ENCODE measurements at regions not wholly inside any gene's neighbourhood (a gene's known extent, or its start where the extent isn't known, plus 50 kb on each side); places are given as distances from the start of the nearest gene placed in this dataset.
"Not testable (repeated sequence)": the region's sequence is repeated elsewhere in the genome, so short reads cannot be mapped to it uniquely, and the experiment has no call there.

- H3K27ac Mint-ChIP-seq = no peak overlapping the region
- H3K4me1 Mint-ChIP-seq = no peaks in the 10 kb centered on the region
- ATAC-seq (no peak), DNase-seq (no peak)
- no peaks in the 10 kb centered on the region for H3K36me3 Mint-ChIP-seq (ENCODE audit: low read depth)
- no peak overlapping the region for H3K4me3 Mint-ChIP-seq
- H3K27me3 Mint-ChIP-seq = no peaks in the 10 kb centered on the region
- H3K9me3 ChIP-seq (ENCODE audit: control insufficient read depth, low read length, poor library complexity, severe bottlenecking) = no peaks in the 10 kb centered on the region
Observed at GRCh38 chr7:125084196-125084595, 154.6 kb upstream of the POT1 start.

- Mint-ChIP-seq H3K27me3 (no peaks in the 10 kb centered on the region), H3K4me3 (no peak overlapping the region), H3K36me3 (ENCODE audit: low read depth) (no peaks in the 10 kb centered on the region), H3K4me1 (no peaks in the 10 kb centered on the region), H3K27ac (no peak overlapping the region)
- no peak for ATAC-seq
- no peak for DNase-seq
- H3K9me3 ChIP-seq (ENCODE audit: control insufficient read depth, low read length, poor library complexity, severe bottlenecking) = no peaks in the 10 kb centered on the region
Observed at GRCh38 chr7:125074141-125074540, 144.5 kb upstream of the POT1 start.

- no peaks in the 10 kb centered on the region for H3K27me3 Mint-ChIP-seq
- H3K9me3 ChIP-seq (ENCODE audit: control insufficient read depth, low read length, poor library complexity, severe bottlenecking) = no peaks in the 10 kb centered on the region
- ATAC-seq (no peak), DNase-seq (no peak)
- H3K27ac Mint-ChIP-seq = no peak overlapping the region
- H3K4me3 Mint-ChIP-seq = no peak overlapping the region
- H3K36me3 Mint-ChIP-seq (ENCODE audit: low read depth) = no peaks in the 10 kb centered on the region
- H3K4me1 Mint-ChIP-seq = no peaks in the 10 kb centered on the region
Observed at GRCh38 chr7:125065546-125065945, 135.9 kb upstream of the POT1 start.

GRCh38 chr7:125065001-125065400 is 135.4 kb upstream of the POT1 start:
- no peak overlapping the region for H3K27ac Mint-ChIP-seq
- H3K27me3 Mint-ChIP-seq = no peaks in the 10 kb centered on the region
- H3K4me1 Mint-ChIP-seq = no peaks in the 10 kb centered on the region

GRCh38 chr7:125061776-125062397 is 132.3 kb upstream of the POT1 start:
- ATAC-seq (no peak), DNase-seq (no peak)
- Mint-ChIP-seq H3K27ac (no peak overlapping the region), H3K27me3 (peaks cover 5% of the 10 kb centered on the region), H3K4me3 (no peak overlapping the region), H3K36me3 (ENCODE audit: low read depth) (peaks cover 2% of the 10 kb centered on the region), H3K4me1 (no peaks in the 10 kb centered on the region)
- H3K9me3 ChIP-seq (ENCODE audit: control insufficient read depth, low read length, poor library complexity, severe bottlenecking) = no peaks in the 10 kb centered on the region

More at GRCh38 chr7:125065001-125065400, 135.4 kb upstream of the POT1 start:
- DNase-seq (no peak), ATAC-seq (no peak)
- no peaks in the 10 kb centered on the region for H3K36me3 Mint-ChIP-seq (ENCODE audit: low read depth)
- H3K9me3 ChIP-seq (ENCODE audit: control insufficient read depth, low read length, poor library complexity, severe bottlenecking) = no peaks in the 10 kb centered on the region
- no peak overlapping the region for H3K4me3 Mint-ChIP-seq

- not testable (repeated sequence) for H3K36me3 Mint-ChIP-seq (ENCODE audit: low read depth); H3K27ac Mint-ChIP-seq; ATAC-seq; DNase-seq; H3K4me3 Mint-ChIP-seq; H3K27me3 Mint-ChIP-seq; H3K4me1 Mint-ChIP-seq; H3K9me3 ChIP-seq (ENCODE audit: control insufficient read depth, low read length, poor library complexity, severe bottlenecking)
Observed at GRCh38 chr7:125061083-125061745, 131.6 kb upstream of the POT1 start.

GRCh38 chr7:125059861-125060456 is 130.3 kb upstream of the POT1 start:
- no peaks in the 10 kb centered on the region for H3K4me1 Mint-ChIP-seq

GRCh38 chr7:125057963-125058362 is 128.3 kb upstream of the POT1 start:
- no peaks in the 10 kb centered on the region for H3K9me3 ChIP-seq (ENCODE audit: control insufficient read depth, low read length, poor library complexity, severe bottlenecking)
- DNase-seq (no peak), ATAC-seq (no peak)
- Mint-ChIP-seq H3K27me3 (peaks cover 5% of the 10 kb centered on the region), H3K4me3 (no peak overlapping the region), H3K36me3 (ENCODE audit: low read depth) (peaks cover 2% of the 10 kb centered on the region), H3K27ac (no peak overlapping the region), H3K4me1 (no peaks in the 10 kb centered on the region)

More at GRCh38 chr7:125059861-125060456, 130.3 kb upstream of the POT1 start:
- DNase-seq (no peak), ATAC-seq (no peak)
- H3K9me3 ChIP-seq (ENCODE audit: control insufficient read depth, low read length, poor library complexity, severe bottlenecking) = no peaks in the 10 kb centered on the region
- Mint-ChIP-seq H3K36me3 (ENCODE audit: low read depth) (peaks cover 2% of the 10 kb centered on the region), H3K27me3 (peaks cover 5% of the 10 kb centered on the region), H3K27ac (no peak overlapping the region), H3K4me3 (no peak overlapping the region)

- Mint-ChIP-seq H3K4me3 (no peak overlapping the region), H3K4me1 (no peaks in the 10 kb centered on the region), H3K36me3 (ENCODE audit: low read depth) (peaks cover 2% of the 10 kb centered on the region), H3K27me3 (peaks cover 5% of the 10 kb centered on the region), H3K27ac (no peak overlapping the region)
- H3K9me3 ChIP-seq (ENCODE audit: control insufficient read depth, low read length, poor library complexity, severe bottlenecking) = no peaks in the 10 kb centered on the region
- ATAC-seq = no peak
- no peak for DNase-seq
Observed at GRCh38 chr7:125055376-125055775, 125.8 kb upstream of the POT1 start.

GRCh38 chr7:125046767-125047166 is 117.1 kb upstream of the POT1 start:
- H3K4me3 Mint-ChIP-seq = no peak overlapping the region
- ATAC-seq (no peak), DNase-seq (no peak)
- no peaks in the 10 kb centered on the region for H3K36me3 Mint-ChIP-seq (ENCODE audit: low read depth)
- H3K27me3 Mint-ChIP-seq = no peaks in the 10 kb centered on the region
- peaks cover 2% of the 10 kb centered on the region for H3K4me1 Mint-ChIP-seq
- no peak overlapping the region for H3K27ac Mint-ChIP-seq
- H3K9me3 ChIP-seq (ENCODE audit: control insufficient read depth, low read length, poor library complexity, severe bottlenecking) = no peaks in the 10 kb centered on the region

GRCh38 chr7:125033506-125033905 is 103.9 kb upstream of the POT1 start:
- DNase-seq (no peak), ATAC-seq (no peak)
- H3K36me3 Mint-ChIP-seq (ENCODE audit: low read depth) = no peaks in the 10 kb centered on the region
- H3K27ac Mint-ChIP-seq = no peak overlapping the region
- H3K4me3 Mint-ChIP-seq = no peak overlapping the region
- no peaks in the 10 kb centered on the region for H3K27me3 Mint-ChIP-seq
- H3K4me1 Mint-ChIP-seq = no peaks in the 10 kb centered on the region
- no peaks in the 10 kb centered on the region for H3K9me3 ChIP-seq (ENCODE audit: control insufficient read depth, low read length, poor library complexity, severe bottlenecking)

GRCh38 chr7:125032943-125033342 is 103.3 kb upstream of the POT1 start:
- DNase-seq (no peak), ATAC-seq (no peak)
- no peaks in the 10 kb centered on the region for H3K36me3 Mint-ChIP-seq (ENCODE audit: low read depth)
- no peaks in the 10 kb centered on the region for H3K27me3 Mint-ChIP-seq
- no peaks in the 10 kb centered on the region for H3K4me1 Mint-ChIP-seq
- no peak overlapping the region for H3K27ac Mint-ChIP-seq
- no peaks in the 10 kb centered on the region for H3K9me3 ChIP-seq (ENCODE audit: control insufficient read depth, low read length, poor library complexity, severe bottlenecking)
- no peak overlapping the region for H3K4me3 Mint-ChIP-seq

- Mint-ChIP-seq H3K4me1 (no peaks in the 10 kb centered on the region), H3K27me3 (no peaks in the 10 kb centered on the region), H3K36me3 (ENCODE audit: low read depth) (no peaks in the 10 kb centered on the region), H3K4me3 (no peak overlapping the region), H3K27ac (no peak overlapping the region)
- no peak for DNase-seq
- no peak for ATAC-seq
- H3K9me3 ChIP-seq (ENCODE audit: control insufficient read depth, low read length, poor library complexity, severe bottlenecking) = no peaks in the 10 kb centered on the region
Observed at GRCh38 chr7:125030756-125031387, 101.2 kb upstream of the POT1 start.
